Peyer's patch (tissue), 4 donors: ENCODE measurements at regions not wholly inside any gene's neighbourhood (a gene's known extent, or its start where the extent isn't known, plus 50 kb on each side); places are given as distances from the start of the nearest gene placed in this dataset.

Experiments
- POLR2A ChIP-seq, 2 donors: fragments of 450-650 bp; IDR thresholded peaks; one replicate each; pipeline ENCODE4 v1.5.1; 2017; ENCODE audit warnings: antibody characterized with exemption in 2 of 2, mild to moderate bottlenecking in 2 of 2, moderate library complexity in 2 of 2
- TF ChIP-seq, protein P1 (sequence below), 6 experiments: fragments of 450-650 bp in 4 of 6; fragments of 200-600 bp in 2 of 6; sonication (generic) in 1 of 6; IDR thresholded peaks; one replicate each; pipeline ENCODE4 v1.5.1; 2017 to 2019; ENCODE audit warnings: antibody characterized with exemption in 6 of 6, mild to moderate bottlenecking in 3 of 6, moderate library complexity in 1 of 6

- TF ChIP-seq, protein P1, sequence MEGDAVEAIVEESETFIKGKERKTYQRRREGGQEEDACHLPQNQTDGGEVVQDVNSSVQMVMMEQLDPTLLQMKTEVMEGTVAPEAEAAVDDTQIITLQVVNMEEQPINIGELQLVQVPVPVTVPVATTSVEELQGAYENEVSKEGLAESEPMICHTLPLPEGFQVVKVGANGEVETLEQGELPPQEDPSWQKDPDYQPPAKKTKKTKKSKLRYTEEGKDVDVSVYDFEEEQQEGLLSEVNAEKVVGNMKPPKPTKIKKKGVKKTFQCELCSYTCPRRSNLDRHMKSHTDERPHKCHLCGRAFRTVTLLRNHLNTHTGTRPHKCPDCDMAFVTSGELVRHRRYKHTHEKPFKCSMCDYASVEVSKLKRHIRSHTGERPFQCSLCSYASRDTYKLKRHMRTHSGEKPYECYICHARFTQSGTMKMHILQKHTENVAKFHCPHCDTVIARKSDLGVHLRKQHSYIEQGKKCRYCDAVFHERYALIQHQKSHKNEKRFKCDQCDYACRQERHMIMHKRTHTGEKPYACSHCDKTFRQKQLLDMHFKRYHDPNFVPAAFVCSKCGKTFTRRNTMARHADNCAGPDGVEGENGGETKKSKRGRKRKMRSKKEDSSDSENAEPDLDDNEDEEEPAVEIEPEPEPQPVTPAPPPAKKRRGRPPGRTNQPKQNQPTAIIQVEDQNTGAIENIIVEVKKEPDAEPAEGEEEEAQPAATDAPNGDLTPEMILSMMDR (IDR thresholded peaks at IDR 0.05) = no peak
- no peak for TF ChIP-seq POLR2A (IDR thresholded peaks at IDR 0.05)
These were observed 478.3 kb downstream of the FRK start for GRCh38 chr6:115582386-115582785.
